ENCODE measurements at regions not wholly inside any gene's neighbourhood (a gene's known extent, or its start where the extent isn't known, plus 50 kb on each side); places are given as distances from the start of the nearest gene placed in this dataset.

DNA sequence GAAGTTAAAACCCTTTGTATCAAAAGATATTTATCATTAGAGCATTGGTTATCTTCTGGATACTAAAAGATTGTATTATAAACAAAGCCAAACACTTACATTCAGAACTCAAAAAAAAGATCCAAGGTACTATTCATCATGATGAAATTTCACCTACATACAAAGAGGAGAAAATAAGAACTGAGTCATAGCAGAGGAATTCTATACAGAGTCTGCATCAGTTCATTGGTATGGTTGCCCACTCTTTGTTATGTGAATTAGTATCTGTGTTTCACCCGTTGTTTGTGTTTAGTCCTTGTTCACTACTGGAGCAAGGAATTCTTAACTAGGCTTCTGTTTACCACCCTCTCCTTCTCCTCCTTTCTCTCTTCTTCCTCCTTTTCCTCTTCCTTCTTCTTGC is 157.9 kb downstream of the LNPK start:
- TF ChIP-seq CTCF (IDR thresholded peaks at IDR 0.05) = no peak
- TF ChIP-seq POLR2A (IDR thresholded peaks at IDR 0.05) = no peak

Data from uterus (tissue), 2 donors.